Skeletal muscle tissue (tissue), 3 donors: ENCODE measurements at regions not wholly inside any gene's neighbourhood (a gene's known extent, or its start where the extent isn't known, plus 50 kb on each side); places are given as distances from the start of the nearest gene placed in this dataset.
"Not testable (repeated sequence)": the region's sequence is repeated elsewhere in the genome, so short reads cannot be mapped to it uniquely, and the experiment has no call there.

ENCODE experiments used
- H3K27ac ChIP-seq: one replicate; pipeline ENCODE4 v1.7.0; 2013; ENCODE audit warnings: mild to moderate bottlenecking, low read depth, low read length, inconsistent platforms
- H3K27me3 ChIP-seq, 3 donors: one replicate each; pipeline ENCODE4 v1.7.0; 2013; ENCODE audit warnings: low read length in 3 of 3; ENCODE audit not compliant: control insufficient read depth in 3 of 3, insufficient read depth in 3 of 3
- H3K36me3 ChIP-seq, 3 donors: one replicate each; pipeline ENCODE4 v1.7.0; 2013; ENCODE audit warnings: low read length in 3 of 3; ENCODE audit not compliant: control insufficient read depth in 3 of 3, insufficient read depth in 3 of 3
- H3K4me1 ChIP-seq, 3 donors: one replicate each; pipeline ENCODE4 v1.7.0; 2013; ENCODE audit warnings: low read length in 3 of 3, mild to moderate bottlenecking in 3 of 3; ENCODE audit not compliant: control insufficient read depth in 3 of 3, insufficient read depth in 3 of 3
- H3K4me3 ChIP-seq, 3 donors: one replicate each; pipeline ENCODE4 v1.7.0; 2013; ENCODE audit warnings: low read length in 3 of 3
- H3K9ac ChIP-seq, 3 donors: one replicate each; pipeline ENCODE4 v1.7.0; 2013; ENCODE audit warnings: low read length in 3 of 3, mild to moderate bottlenecking in 3 of 3, moderate library complexity in 2 of 3, low read depth in 1 of 3
- H3K9me3 ChIP-seq, 3 donors: one replicate each; pipeline ENCODE4 v1.7.0; 2013; ENCODE audit warnings: low read length in 3 of 3; ENCODE audit not compliant: control insufficient read depth in 3 of 3
- donor health status: Osteomylitis.

GRCh38 chr5:90251447-90251846, 158.1 kb downstream of the CETN3 start:
- Histone ChIP-seq H3K4me1 (no peaks in the 10 kb centered on the region), H3K36me3 (no peaks in the 10 kb centered on the region), H3K9me3 (no peaks in the 10 kb centered on the region), H3K27ac (no peak overlapping the region), H3K4me3 (no peak overlapping the region), H3K9ac (no peak overlapping the region), H3K27me3 (no peaks in the 10 kb centered on the region)

- no peak overlapping the region for H3K27ac ChIP-seq
- no peaks in the 10 kb centered on the region for H3K4me1 ChIP-seq
Observed at GRCh38 chr5:90248640-90249039, 160.9 kb downstream of the CETN3 start.

DNA sequence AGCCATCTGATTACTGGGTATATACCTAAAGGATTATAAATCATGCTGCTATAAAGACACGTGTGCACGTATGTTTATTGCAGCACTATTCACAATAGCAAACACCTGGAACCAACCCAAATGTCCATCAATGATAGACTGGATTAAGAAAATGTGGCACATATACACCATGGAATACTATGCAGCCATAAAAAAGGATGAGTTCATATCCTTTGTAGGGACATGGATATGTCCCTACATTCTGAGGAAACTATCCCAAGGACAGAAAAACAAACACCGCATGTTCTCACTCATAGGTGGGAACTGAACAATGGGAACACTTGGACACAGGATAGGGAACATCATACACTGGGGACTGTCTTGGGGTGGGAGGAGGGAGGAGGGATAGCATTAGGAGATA, 165.7 kb downstream of the CETN3 start:
- not testable (repeated sequence) for H3K27ac ChIP-seq, H3K4me1 ChIP-seq, H3K9me3 ChIP-seq, H3K9ac ChIP-seq, H3K27me3 ChIP-seq, H3K36me3 ChIP-seq, H3K4me3 ChIP-seq

More at GRCh38 chr5:90248640-90249039, 160.9 kb downstream of the CETN3 start:
- H3K9ac ChIP-seq: no peak overlapping the region
- H3K9me3 ChIP-seq: no peaks in the 10 kb centered on the region
- H3K4me3 ChIP-seq: no peak overlapping the region
- no peaks in the 10 kb centered on the region for H3K27me3 ChIP-seq
- H3K36me3 ChIP-seq: no peaks in the 10 kb centered on the region

- Histone ChIP-seq H3K9me3 (no peaks in the 10 kb centered on the region), H3K27ac (no peak overlapping the region), H3K4me3 (no peak overlapping the region), H3K4me1 (no peaks in the 10 kb centered on the region), H3K9ac (no peak overlapping the region), H3K36me3 (no peaks in the 10 kb centered on the region), H3K27me3 (no peaks in the 10 kb centered on the region)
Observed at GRCh38 chr5:90233476-90233875, 176.1 kb downstream of the CETN3 start.

DNA sequence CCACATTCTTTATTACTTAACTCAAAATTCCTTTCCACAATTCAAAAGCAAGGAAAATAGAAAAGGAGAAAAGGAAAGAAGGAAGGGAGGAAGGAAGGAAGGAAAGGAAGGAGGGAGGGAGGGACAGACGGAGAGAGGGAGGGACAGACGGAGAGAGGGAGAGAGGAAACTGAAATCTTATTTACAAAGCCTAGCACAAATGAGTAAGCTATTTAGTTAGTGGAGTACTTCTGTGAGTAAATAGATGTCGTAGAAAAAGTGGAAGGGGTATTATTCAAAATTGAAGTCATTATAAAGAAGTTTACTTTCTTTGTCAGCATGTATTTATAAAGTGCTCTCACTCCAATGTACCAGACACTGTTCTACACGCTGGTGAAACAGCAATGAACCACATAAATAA, 177.9 kb downstream of the CETN3 start:
- no peak overlapping the region for H3K27ac ChIP-seq

DNA sequence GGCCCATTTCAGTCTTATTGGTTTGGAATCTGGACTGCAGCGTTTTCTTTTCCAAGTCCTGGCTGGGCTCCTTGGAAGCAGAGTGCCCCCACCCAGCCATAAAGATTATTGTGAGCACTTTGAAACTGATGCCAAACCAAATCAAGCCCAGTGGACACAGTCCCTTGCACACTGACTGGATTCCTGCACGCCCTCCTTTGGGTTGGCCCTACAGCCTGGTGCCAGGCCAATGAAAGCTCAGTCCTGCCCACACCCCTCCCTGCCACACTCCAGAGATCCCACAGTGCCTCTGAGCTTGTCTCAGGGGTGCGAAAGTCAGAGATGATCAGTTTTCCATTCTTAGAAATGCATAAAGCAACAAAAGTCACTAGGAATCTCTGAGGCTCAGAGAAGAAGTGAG, 181.9 kb downstream of the CETN3 start:
- no peak overlapping the region for H3K4me3 ChIP-seq
- no peak overlapping the region for H3K27ac ChIP-seq
- H3K36me3 ChIP-seq: no peaks in the 10 kb centered on the region
- H3K4me1 ChIP-seq: no peaks in the 10 kb centered on the region
- no peak overlapping the region for H3K9ac ChIP-seq
- H3K9me3 ChIP-seq: no peaks in the 10 kb centered on the region
- H3K27me3 ChIP-seq: no peaks in the 10 kb centered on the region

More for the DNA sequence above, 177.9 kb downstream of the CETN3 start:
- no peak overlapping the region for H3K4me3 ChIP-seq
- no peaks in the 10 kb centered on the region for H3K4me1 ChIP-seq
- H3K9me3 ChIP-seq: no peaks in the 10 kb centered on the region
- no peaks in the 10 kb centered on the region for H3K36me3 ChIP-seq
- no peak overlapping the region for H3K9ac ChIP-seq
- H3K27me3 ChIP-seq: no peaks in the 10 kb centered on the region

GRCh38 chr5:90226433-90227099, 183.0 kb downstream of the CETN3 start:
- Histone ChIP-seq H3K4me1 (no peaks in the 10 kb centered on the region), H3K27me3 (no peaks in the 10 kb centered on the region), H3K27ac (no peak overlapping the region), H3K9me3 (no peaks in the 10 kb centered on the region), H3K9ac (no peak overlapping the region), H3K4me3 (no peak overlapping the region), H3K36me3 (no peaks in the 10 kb centered on the region)

DNA sequence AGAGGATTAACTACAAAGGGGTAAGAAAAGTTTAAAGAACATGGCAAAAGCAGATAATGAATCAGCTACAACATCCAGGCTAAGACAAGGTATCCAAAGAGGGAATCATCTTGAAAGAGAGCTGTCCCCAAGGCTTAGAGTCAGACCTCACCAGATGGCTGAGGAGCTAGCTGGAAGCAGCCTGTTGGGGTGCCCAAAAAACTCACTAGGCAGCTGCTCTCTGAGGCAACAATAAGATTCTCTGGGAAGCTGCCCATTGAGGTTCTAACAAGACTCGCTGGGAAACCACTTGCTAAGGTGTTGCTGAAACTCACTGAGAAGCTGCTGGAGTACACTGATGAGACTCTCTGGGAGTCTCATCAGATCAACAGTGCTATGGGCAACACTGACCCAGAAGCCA, 185.2 kb downstream of the CETN3 start:
- Histone ChIP-seq H3K4me3 (no peak overlapping the region), H3K9me3 (no peaks in the 10 kb centered on the region), H3K9ac (no peak overlapping the region), H3K4me1 (no peaks in the 10 kb centered on the region), H3K36me3 (no peaks in the 10 kb centered on the region), H3K27ac (no peak overlapping the region), H3K27me3 (no peaks in the 10 kb centered on the region)

DNA sequence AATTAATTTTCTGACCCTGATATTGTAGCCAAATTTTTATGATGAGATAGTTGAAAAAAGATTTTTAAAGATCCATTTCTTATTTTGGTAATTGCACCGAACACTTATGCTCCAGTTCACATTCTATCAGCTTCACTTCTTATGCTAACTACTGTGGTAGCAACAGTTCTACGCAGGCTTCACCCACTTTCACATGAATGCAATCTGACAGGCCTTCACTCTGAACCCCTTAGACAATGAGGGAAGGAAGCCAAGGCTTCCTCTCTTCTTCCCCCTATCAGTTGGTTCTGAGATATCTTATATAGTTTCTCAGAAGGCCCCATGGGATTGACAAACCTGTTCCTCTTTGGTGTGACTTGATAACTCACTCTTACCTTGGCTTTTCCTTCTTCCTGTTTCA, 185.8 kb downstream of the CETN3 start:
- H3K27ac ChIP-seq: no peak overlapping the region
- H3K4me1 ChIP-seq: no peaks in the 10 kb centered on the region
- H3K4me3 ChIP-seq: no peak overlapping the region
- H3K36me3 ChIP-seq: no peaks in the 10 kb centered on the region
- no peak overlapping the region for H3K9ac ChIP-seq
- no peaks in the 10 kb centered on the region for H3K9me3 ChIP-seq
- no peaks in the 10 kb centered on the region for H3K27me3 ChIP-seq

DNA sequence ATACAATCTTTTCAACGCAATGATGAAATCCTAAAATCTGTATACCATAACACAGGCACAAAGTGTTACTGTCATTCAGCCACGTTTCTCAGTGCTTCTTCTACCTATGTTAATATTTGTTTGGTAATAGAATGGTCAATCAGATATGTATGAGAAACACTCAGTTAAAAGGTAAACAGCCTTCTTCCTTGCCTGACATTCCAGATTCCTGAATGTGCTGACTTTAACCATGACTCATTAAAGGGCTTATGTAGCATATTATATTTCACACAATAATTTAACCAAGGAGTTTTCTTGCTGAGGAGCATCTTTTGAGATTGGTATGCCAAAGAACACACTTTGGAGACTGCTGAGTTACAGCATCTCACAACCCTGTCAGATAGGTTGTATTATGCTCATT, 187.6 kb downstream of the CETN3 start:
- no peaks in the 10 kb centered on the region for H3K36me3 ChIP-seq
- H3K9ac ChIP-seq: no peak overlapping the region
- H3K4me3 ChIP-seq: no peak overlapping the region
- H3K9me3 ChIP-seq: no peaks in the 10 kb centered on the region
- no peaks in the 10 kb centered on the region for H3K4me1 ChIP-seq
- no peak overlapping the region for H3K27ac ChIP-seq
- no peaks in the 10 kb centered on the region for H3K27me3 ChIP-seq
